Stimulated activated memory B cell treated with anti-CD40 and anti-IgM and Interleukin-4, amounts not matched to agents 10 μg/mL and 1 μg/mL and 100 μg/mL, for 72 hours (primary cell): ENCODE measurements at regions not wholly inside any gene's neighbourhood (a gene's known extent, or its start where the extent isn't known, plus 50 kb on each side); places are given as distances from the start of the nearest gene placed in this dataset.

Source experiments
- ATAC-seq: fragments of 150-1000 bp; cut with Tn5 transposase; 2 replicates; pipeline ENCODE4 v1.10.0; 2021
- H3K27ac Mint-ChIP-seq: one replicate; pipeline ENCODE4 v1.8.0; 2022; ENCODE audit warnings: mild to moderate bottlenecking, mixed read lengths
- H3K27me3 Mint-ChIP-seq: one replicate; pipeline ENCODE4 v1.8.0; 2022; ENCODE audit warnings: mixed read lengths
- H3K36me3 Mint-ChIP-seq: one replicate; pipeline ENCODE4 v1.8.0; 2022; ENCODE audit warnings: mixed read lengths
- H3K4me1 Mint-ChIP-seq: one replicate; pipeline ENCODE4 v1.8.0; 2022; ENCODE audit warnings: mixed read lengths
- H3K4me3 Mint-ChIP-seq: one replicate; pipeline ENCODE4 v1.8.0; 2022; ENCODE audit warnings: mild to moderate bottlenecking, moderate library complexity, mixed read lengths
- H3K9me3 Mint-ChIP-seq: one replicate; pipeline ENCODE4 v1.8.0; 2022; ENCODE audit warnings: mixed read lengths

GRCh38 chr1:208298593-208299269 lies 54.5 kb upstream of the PLXNA2 start:
- no peaks in the 10 kb centered on the region for H3K36me3 Mint-ChIP-seq
- no peak for ATAC-seq
- H3K27me3 Mint-ChIP-seq = peaks cover 16% of the 10 kb centered on the region
- no peak overlapping the region for H3K4me3 Mint-ChIP-seq
- H3K9me3 Mint-ChIP-seq = no peaks in the 10 kb centered on the region
- no peak overlapping the region for H3K27ac Mint-ChIP-seq
- no peaks in the 10 kb centered on the region for H3K4me1 Mint-ChIP-seq

GRCh38 chr1:208300084-208300770 lies 56.0 kb upstream of the PLXNA2 start:
- Mint-ChIP-seq H3K36me3 (no peaks in the 10 kb centered on the region), H3K4me1 (no peaks in the 10 kb centered on the region), H3K27ac (no peak overlapping the region), H3K9me3 (no peaks in the 10 kb centered on the region), H3K27me3 (peaks cover 16% of the 10 kb centered on the region), H3K4me3 (no peak overlapping the region)
- ATAC-seq = no peak

GRCh38 chr1:208302699-208303238 lies 58.6 kb upstream of the PLXNA2 start:
- Mint-ChIP-seq H3K27me3 (peaks cover 25% of the 10 kb centered on the region), H3K36me3 (no peaks in the 10 kb centered on the region), H3K4me3 (no peak overlapping the region), H3K4me1 (no peaks in the 10 kb centered on the region), H3K9me3 (no peaks in the 10 kb centered on the region), H3K27ac (no peak overlapping the region)
- peak; percentile 44 for ATAC-seq

GRCh38 chr1:208303743-208304712 lies 59.8 kb upstream of the PLXNA2 start:
- no peaks in the 10 kb centered on the region for H3K36me3 Mint-ChIP-seq
- no peak for ATAC-seq
- no peak overlapping the region for H3K27ac Mint-ChIP-seq
- H3K27me3 Mint-ChIP-seq = peaks cover 25% of the 10 kb centered on the region
- H3K9me3 Mint-ChIP-seq = no peaks in the 10 kb centered on the region
- H3K4me1 Mint-ChIP-seq = no peaks in the 10 kb centered on the region
- H3K4me3 Mint-ChIP-seq = no peak overlapping the region

GRCh38 chr1:208308221-208308620 lies 64.0 kb upstream of the PLXNA2 start:
- Mint-ChIP-seq H3K9me3 (no peaks in the 10 kb centered on the region), H3K27me3 (peaks cover 9% of the 10 kb centered on the region), H3K27ac (no peak overlapping the region), H3K4me1 (no peaks in the 10 kb centered on the region), H3K36me3 (no peaks in the 10 kb centered on the region), H3K4me3 (no peak overlapping the region)
- no peak for ATAC-seq

GRCh38 chr1:208309771-208310170 lies 65.6 kb upstream of the PLXNA2 start:
- Mint-ChIP-seq H3K27me3 (peaks cover 9% of the 10 kb centered on the region), H3K9me3 (no peaks in the 10 kb centered on the region), H3K36me3 (no peaks in the 10 kb centered on the region), H3K27ac (no peak overlapping the region), H3K4me1 (no peaks in the 10 kb centered on the region), H3K4me3 (no peak overlapping the region)
- ATAC-seq = no peak

GRCh38 chr1:208312706-208313105 lies 68.5 kb upstream of the PLXNA2 start:
- Mint-ChIP-seq H3K9me3 (no peaks in the 10 kb centered on the region), H3K36me3 (no peaks in the 10 kb centered on the region), H3K27ac (no peak overlapping the region), H3K4me3 (no peak overlapping the region), H3K4me1 (no peaks in the 10 kb centered on the region), H3K27me3 (peaks cover 11% of the 10 kb centered on the region)
- no peak for ATAC-seq

GRCh38 chr1:208314431-208314830 lies 70.2 kb upstream of the PLXNA2 start:
- Mint-ChIP-seq H3K9me3 (no peaks in the 10 kb centered on the region), H3K36me3 (no peaks in the 10 kb centered on the region), H3K4me1 (no peaks in the 10 kb centered on the region), H3K27me3 (peaks cover 19% of the 10 kb centered on the region), H3K4me3 (no peak overlapping the region), H3K27ac (no peak overlapping the region)
- ATAC-seq = no peak

GRCh38 chr1:208318150-208318734 lies 74.1 kb upstream of the PLXNA2 start:
- Mint-ChIP-seq H3K4me3 (no peak overlapping the region), H3K27me3 (peaks cover 24% of the 10 kb centered on the region), H3K4me1 (no peaks in the 10 kb centered on the region), H3K9me3 (no peaks in the 10 kb centered on the region), H3K36me3 (no peaks in the 10 kb centered on the region), H3K27ac (no peak overlapping the region)
- ATAC-seq = no peak

- ATAC-seq = no peak
- peaks cover 40% of the 10 kb centered on the region for H3K27me3 Mint-ChIP-seq
- H3K4me1 Mint-ChIP-seq = no peaks in the 10 kb centered on the region
- H3K9me3 Mint-ChIP-seq = no peaks in the 10 kb centered on the region
- no peak overlapping the region for H3K27ac Mint-ChIP-seq
- no peak overlapping the region for H3K4me3 Mint-ChIP-seq
- no peaks in the 10 kb centered on the region for H3K36me3 Mint-ChIP-seq
Observed at GRCh38 chr1:208324005-208324404, 79.8 kb upstream of the PLXNA2 start.

- H3K4me1 Mint-ChIP-seq = no peaks in the 10 kb centered on the region
- no peaks in the 10 kb centered on the region for H3K36me3 Mint-ChIP-seq
- H3K4me3 Mint-ChIP-seq = no peak overlapping the region
- no peak for ATAC-seq
- peaks cover 38% of the 10 kb centered on the region for H3K27me3 Mint-ChIP-seq
- H3K9me3 Mint-ChIP-seq = no peaks in the 10 kb centered on the region
- H3K27ac Mint-ChIP-seq = no peak overlapping the region
Observed at GRCh38 chr1:208326033-208326432, 81.8 kb upstream of the PLXNA2 start.

GRCh38 chr1:208329300-208329699 lies 85.1 kb upstream of the PLXNA2 start:
- Mint-ChIP-seq H3K4me1 (no peaks in the 10 kb centered on the region), H3K4me3 (no peak overlapping the region), H3K9me3 (no peaks in the 10 kb centered on the region), H3K36me3 (no peaks in the 10 kb centered on the region), H3K27me3 (peaks cover 43% of the 10 kb centered on the region), H3K27ac (no peak overlapping the region)
- no peak for ATAC-seq

GRCh38 chr1:208332036-208332773 lies 88.0 kb upstream of the PLXNA2 start:
- Mint-ChIP-seq H3K27ac (no peak overlapping the region), H3K36me3 (no peaks in the 10 kb centered on the region), H3K4me3 (no peak overlapping the region), H3K27me3 (peaks cover 52% of the 10 kb centered on the region), H3K9me3 (no peaks in the 10 kb centered on the region), H3K4me1 (no peaks in the 10 kb centered on the region)
- ATAC-seq = no peak

GRCh38 chr1:208332774-208333126 lies 88.6 kb upstream of the PLXNA2 start:
- no peak for ATAC-seq
- H3K27ac Mint-ChIP-seq = no peak overlapping the region

More at GRCh38 chr1:208332774-208333126, 88.6 kb upstream of the PLXNA2 start:
- peaks cover 52% of the 10 kb centered on the region for H3K27me3 Mint-ChIP-seq
- H3K36me3 Mint-ChIP-seq = no peaks in the 10 kb centered on the region
- H3K4me1 Mint-ChIP-seq = no peaks in the 10 kb centered on the region
- H3K4me3 Mint-ChIP-seq = no peak overlapping the region
- H3K9me3 Mint-ChIP-seq = no peaks in the 10 kb centered on the region
